H1 (cell line): ENCODE measurements at regions not wholly inside any gene's neighbourhood (a gene's known extent, or its start where the extent isn't known, plus 50 kb on each side); places are given as distances from the start of the nearest gene placed in this dataset.

ENCODE experiments used
- CTCF ChIA-PET: fragments of 300-600 bp; sonication (Branson Sonifier 250); formaldehyde crosslinking; loops from one replicate; lab custom pipeline; 2021; ENCODE audit not compliant: partially characterized antibody; lab: Charles Lee
- POLR2A ChIA-PET: fragments of 300-600 bp; sonication (Branson Sonifier 250); formaldehyde crosslinking; loops from one replicate; lab custom pipeline; 2021; ENCODE audit warnings: inconsistent platforms; ENCODE audit not compliant: partially characterized antibody; lab: Charles Lee
- DNase-seq, 2 experiments: peaks; one replicate each; pipeline versions ENCODE4 v3.0.0 to v3.0.0-alpha.2; 2010 to 2022; ENCODE audit warnings: low spot score in 2 of 2, low read depth in 1 of 2, mixed read lengths in 1 of 2
- FAIRE-seq: peaks from 2 replicates; lab custom pipeline; 2011; peaks lifted over from hg19 to GRCh38; lab: Jason Lieb, UNC
- H2AFZ ChIP-seq: 2 replicates; pipeline ENCODE4 v1.8.1; 2012; ENCODE audit warnings: low read length, inconsistent platforms
- H2AK5ac ChIP-seq: 2 replicates; pipeline ENCODE4 v1.6.1; 2013; ENCODE audit warnings: low read depth, low read length
- H2BK120ac ChIP-seq: replicated peaks from 2 replicates; pipeline ENCODE3; 2013; ENCODE audit warnings: low read depth, low read length, inconsistent platforms
- H2BK12ac ChIP-seq: 2 replicates; pipeline ENCODE4 v1.6.1; 2013; ENCODE audit warnings: low read depth, low read length
- H2BK15ac ChIP-seq: 2 replicates; pipeline ENCODE4 v1.6.1; 2013; ENCODE audit warnings: low read length
- H2BK20ac ChIP-seq: 2 replicates; pipeline ENCODE4 v1.6.1; 2013; ENCODE audit warnings: low read length
- H2BK5ac ChIP-seq: 2 replicates; pipeline ENCODE4 v1.6.1; 2013; ENCODE audit warnings: low read depth, low read length
- H3K14ac ChIP-seq: 2 replicates; pipeline ENCODE4 v1.6.1; 2013; ENCODE audit warnings: inconsistent platforms; ENCODE audit not compliant: insufficient read length
- H3K18ac ChIP-seq: 2 replicates; pipeline ENCODE4 v1.6.1; 2013; ENCODE audit warnings: low read length; ENCODE audit errors: extremely low read depth
- H3K23ac ChIP-seq: 2 replicates; pipeline ENCODE4 v1.6.1; 2013; ENCODE audit warnings: inconsistent platforms; ENCODE audit not compliant: insufficient read length
- H3K23me2 ChIP-seq: 2 replicates; pipeline ENCODE4 v1.6.1; 2013; ENCODE audit warnings: low read depth, low read length
- H3K27ac ChIP-seq: 2 replicates; pipeline ENCODE4 v1.6.1; 2011; ENCODE audit warnings: low read depth, low read length, inconsistent platforms
- H3K27me3 ChIP-seq, 4 experiments: replicated peaks in 1 of 4; 1 replicate in 1 of 4; 2 replicates in 3 of 4; pipeline versions ENCODE4 v1.6.1 to v1.8.1; 2011 to 2013; ENCODE audit warnings: low read length in 3 of 4, mild to moderate bottlenecking in 3 of 4, inconsistent platforms in 2 of 4, mixed read lengths in 2 of 4, moderate library complexity in 1 of 4; ENCODE audit not compliant: control insufficient read depth in 3 of 4, insufficient read depth in 3 of 4; ENCODE audit errors: extremely low read depth in 1 of 4
- H3K36me3 ChIP-seq, 4 experiments: 2 replicates each; pipeline versions ENCODE4 v1.6.1 to v1.8.1; 2011 to 2013; ENCODE audit warnings: mild to moderate bottlenecking in 4 of 4, low read length in 3 of 4, moderate library complexity in 2 of 4, control low read depth in 1 of 4, inconsistent platforms in 1 of 4; ENCODE audit not compliant: insufficient read depth in 4 of 4, control insufficient read depth in 2 of 4
- H3K4ac ChIP-seq: replicated peaks from 2 replicates; pipeline ENCODE3; 2013; ENCODE audit warnings: low read length, low read depth, mixed read lengths, inconsistent platforms; ENCODE audit not compliant: insufficient read length
- H3K4me1 ChIP-seq, 4 experiments: replicated peaks in 1 of 4; 1 replicate in 1 of 4; 2 replicates in 3 of 4; pipeline versions ENCODE4 v1.6.1 to v1.8.1; 2011 to 2013; ENCODE audit warnings: low read length in 3 of 4, inconsistent platforms in 2 of 4, mixed read lengths in 1 of 4; ENCODE audit not compliant: insufficient read depth in 4 of 4, control insufficient read depth in 3 of 4
- H3K4me2 ChIP-seq, 2 experiments: 2 replicates each; pipeline versions ENCODE4 v1.6.1 to v1.8.1; 2011 to 2013; ENCODE audit warnings: low read depth in 2 of 2, low read length in 2 of 2, control low read depth in 1 of 2, inconsistent platforms in 1 of 2, mild to moderate bottlenecking in 1 of 2; ENCODE audit not compliant: insufficient read depth in 1 of 2
- H3K4me3 ChIP-seq, 4 experiments: fragments of 200-600, 300-600 bp in 1 of 4; sonication (generic), shearing (Covaris generic), sonication (Bioruptor Twin) in 1 of 4; 2 replicates each; pipeline versions ENCODE4 v1.5.1 to v1.8.1; 2011 to 2016; ENCODE audit warnings: low read length in 4 of 4, low read depth in 3 of 4, control low read depth in 2 of 4, inconsistent platforms in 2 of 4, mild to moderate bottlenecking in 2 of 4, mixed read lengths in 1 of 4, moderate library complexity in 1 of 4; ENCODE audit not compliant: insufficient read depth in 2 of 4; ENCODE audit errors: extremely low read depth in 1 of 4
- H3K56ac ChIP-seq: replicated peaks from 2 replicates; pipeline ENCODE3; 2013; ENCODE audit warnings: low read depth, mild to moderate bottlenecking, mixed read lengths, low read length, inconsistent platforms; ENCODE audit not compliant: insufficient read length
- H3K79me1 ChIP-seq: 2 replicates; pipeline ENCODE4 v1.6.1; 2013; ENCODE audit warnings: low read depth, low read length, control low read depth
- H3K79me2 ChIP-seq, 2 experiments: 2 replicates each; pipeline versions ENCODE4 v1.6.1 to v1.8.1; 2012 to 2013; ENCODE audit warnings: low read length in 2 of 2, mild to moderate bottlenecking in 2 of 2, inconsistent platforms in 1 of 2; ENCODE audit not compliant: insufficient read depth in 2 of 2, control insufficient read depth in 1 of 2
- H3K9ac ChIP-seq, 4 experiments: replicated peaks in 1 of 4; 1 replicate in 1 of 4; 2 replicates in 3 of 4; pipeline versions ENCODE4 v1.6.1 to v1.8.1; 2011 to 2013; ENCODE audit warnings: low read depth in 3 of 4, low read length in 3 of 4, control low read depth in 2 of 4, mild to moderate bottlenecking in 2 of 4, moderate library complexity in 2 of 4, inconsistent platforms in 1 of 4; ENCODE audit errors: extremely low read depth in 1 of 4
- H3K9me3 ChIP-seq, 2 experiments: 2 replicates each; pipeline versions ENCODE4 v1.6.1 to v1.8.1; 2012 to 2013; ENCODE audit warnings: mild to moderate bottlenecking in 2 of 2, moderate library complexity in 2 of 2, control low read depth in 1 of 2, inconsistent platforms in 1 of 2, low read depth in 1 of 2, low read length in 1 of 2, mixed read lengths in 1 of 2; ENCODE audit not compliant: insufficient read depth in 2 of 2
- H4K20me1 ChIP-seq, 2 experiments: replicated peaks in 1 of 2; 2 replicates each; pipeline versions ENCODE3 to v1.8.1; 2011 to 2013; ENCODE audit warnings: inconsistent platforms in 2 of 2, low read length in 2 of 2, mild to moderate bottlenecking in 1 of 2; ENCODE audit not compliant: insufficient read depth in 2 of 2, control insufficient read depth in 1 of 2
- H4K5ac ChIP-seq: 2 replicates; pipeline ENCODE4 v1.6.1; 2013; ENCODE audit warnings: low read length, low read depth, mixed read lengths, inconsistent platforms; ENCODE audit not compliant: insufficient read length
- H4K8ac ChIP-seq: 2 replicates; pipeline ENCODE4 v1.8.0; 2013; ENCODE audit warnings: mild to moderate bottlenecking, moderate library complexity, low read length, inconsistent platforms; ENCODE audit not compliant: insufficient read depth; ENCODE audit errors: extremely low read depth
- H4K91ac ChIP-seq: replicated peaks from 2 replicates; pipeline ENCODE3; 2013; ENCODE audit warnings: low read length, mixed read lengths, inconsistent platforms; ENCODE audit not compliant: insufficient read length
- CBX5 ChIP-seq: fragments of 300-800, 300-1000 bp; sonication (generic); IDR thresholded peaks from 2 replicates; pipeline ENCODE4 v1.7.1; 2016; ENCODE audit warnings: antibody characterized with exemption, low read length, low read depth
- CEBPB ChIP-seq: IDR thresholded peaks from 2 replicates; pipeline ENCODE4 v1.6.1; 2012; ENCODE audit warnings: low read depth, low read length
- CREB1 ChIP-seq: IDR thresholded peaks from 2 replicates; pipeline ENCODE4 v1.6.1; 2012; ENCODE audit warnings: inconsistent platforms
- EGR1 ChIP-seq: IDR thresholded peaks from 2 replicates; pipeline ENCODE4 v1.6.1; 2011; ENCODE audit warnings: low read depth, low read length, borderline replicate concordance
- EP300 ChIP-seq, 2 experiments: IDR thresholded peaks; 1 replicate in 1 of 2; 2 replicates in 1 of 2; pipeline ENCODE4 v1.6.1; 2011 to 2012; ENCODE audit warnings: low read depth in 2 of 2, low read length in 2 of 2, mild to moderate bottlenecking in 2 of 2, borderline replicate concordance in 1 of 2, inconsistent platforms in 1 of 2, moderate library complexity in 1 of 2
- FOSL1 ChIP-seq: IDR thresholded peaks from 2 replicates; pipeline ENCODE4 v1.6.1; 2011; ENCODE audit warnings: mild to moderate bottlenecking, low read depth, low read length, moderate library complexity; ENCODE audit not compliant: insufficient read depth
- GABPA ChIP-seq: IDR thresholded peaks from 2 replicates; pipeline ENCODE4 v1.6.1; 2011; ENCODE audit warnings: mild to moderate bottlenecking, low read length, moderate library complexity, borderline replicate concordance; ENCODE audit not compliant: insufficient read depth
- GTF2F1 ChIP-seq: IDR thresholded peaks from 2 replicates; pipeline ENCODE4 v1.6.1; 2012; ENCODE audit warnings: low read depth, low read length, improper control_type of control experiment, borderline replicate concordance
- KDM5A ChIP-seq: fragments of 200-600 bp; IDR thresholded peaks from 2 replicates; pipeline ENCODE4 v1.7.1; 2012; ENCODE audit warnings: mild to moderate bottlenecking, low read length, inconsistent platforms, mixed read lengths
- RXRA ChIP-seq: IDR thresholded peaks from 2 replicates; pipeline ENCODE4 v1.6.1; 2011; ENCODE audit warnings: low read depth, mild to moderate bottlenecking, low read length, moderate library complexity; ENCODE audit not compliant: insufficient read depth
- SAP30 ChIP-seq: fragments of 300-600 bp; sonication (generic); IDR thresholded peaks from 2 replicates; pipeline ENCODE4 v1.7.1; 2012; ENCODE audit warnings: low read length, moderate library complexity, mild to moderate bottlenecking, inconsistent platforms; ENCODE audit not compliant: insufficient read depth, insufficient replicate concordance
- TCF12 ChIP-seq: IDR thresholded peaks from 2 replicates; pipeline ENCODE4 v1.6.1; 2011; ENCODE audit warnings: low read depth, mild to moderate bottlenecking, low read length
- TEAD4 ChIP-seq: IDR thresholded peaks from 2 replicates; pipeline ENCODE4 v1.6.1; 2012; ENCODE audit warnings: low read depth, low read length, inconsistent platforms, mixed read lengths
- ZNF274 ChIP-seq: IDR thresholded peaks from 2 replicates; pipeline ENCODE4 v1.7.0; 2012; ENCODE audit warnings: low read length, borderline replicate concordance; ENCODE audit errors: extremely low read depth
- WGBS, 2 experiments: shearing (Covaris generic) in 1 of 2; methylation state at CpG; one replicate each; pipeline versions ENCODE4 v1.1.6 to v1.1.7; 2013 to 2015; ENCODE audit warnings: low lambda C conversion rate in 2 of 2, mixed read lengths in 2 of 2, inconsistent platforms in 1 of 2, low coverage in 1 of 2, missing lambda C conversion rate in 1 of 2; ENCODE audit not compliant: insufficient replicate concordance in 2 of 2, insufficient coverage in 1 of 2, insufficient read length in 1 of 2; ENCODE audit errors: extremely low coverage in 1 of 2, missing lambda C conversion rate in 1 of 2; 5-methylcytosine and 5-hydroxymethylcytosine counted together
- TF ChIP-seq, protein P1 (sequence below): IDR thresholded peaks from 2 replicates; pipeline ENCODE4 v1.6.1; 2011; ENCODE audit warnings: low read depth, mild to moderate bottlenecking, low read length; ENCODE audit not compliant: insufficient read depth

DNA sequence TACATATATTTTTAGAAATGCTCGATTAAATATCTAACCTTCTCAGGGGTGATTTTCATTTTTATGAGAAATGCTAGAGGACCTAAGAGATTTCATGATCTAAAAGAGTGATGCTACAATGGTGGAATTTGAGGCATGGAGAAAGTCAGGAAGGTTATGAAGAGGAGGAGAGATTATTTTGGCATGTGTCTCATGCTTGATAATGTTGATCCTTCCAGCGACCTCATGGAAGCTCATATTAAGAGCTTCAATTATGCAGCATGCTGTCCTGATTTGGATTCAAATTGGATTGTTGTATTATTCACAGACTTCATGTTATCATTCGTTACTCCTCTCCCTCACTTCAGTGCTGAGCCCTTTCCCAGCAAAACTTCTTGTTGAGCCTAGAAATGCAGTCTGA is 112.5 kb downstream of the RAP2B start:
- no peak overlapping the region for H3K9ac ChIP-seq
- H3K27ac ChIP-seq, result no peak overlapping the region
- no peak overlapping the region for H2BK120ac ChIP-seq
- H2AFZ ChIP-seq, result no peak overlapping the region
- H3K27me3 ChIP-seq, result no peaks in the 10 kb centered on the region
- H2AK5ac ChIP-seq, result no peak overlapping the region
- no peak overlapping the region for H4K8ac ChIP-seq
- no peak overlapping the region for H3K4me2 ChIP-seq
- H4K20me1 ChIP-seq, result no peaks in the 10 kb centered on the region
- no peak overlapping the region for H2BK20ac ChIP-seq
- H2BK15ac ChIP-seq, result no peak overlapping the region
- H3K9me3 ChIP-seq, result no peaks in the 10 kb centered on the region
- H3K23ac ChIP-seq, result no peak overlapping the region
- no peak for DNase-seq
- H4K91ac ChIP-seq, result no peak overlapping the region
- ChIA-PET CTCF (no interaction called here), POLR2A (no interaction called here)
- H3K18ac ChIP-seq, result no peak overlapping the region
- H3K56ac ChIP-seq, result no peak overlapping the region
- H2BK5ac ChIP-seq, result no peak overlapping the region
- no peak overlapping the region for H3K4me3 ChIP-seq
- H3K79me2 ChIP-seq, result no peaks in the 10 kb centered on the region
- H3K23me2 ChIP-seq, result no peaks in the 10 kb centered on the region
- no peak overlapping the region for H3K4ac ChIP-seq
- H3K79me1 ChIP-seq, result no peaks in the 10 kb centered on the region
- H3K4me1 ChIP-seq, result no peaks in the 10 kb centered on the region
- H2BK12ac ChIP-seq, result no peak overlapping the region
- no peak for FAIRE-seq
- H4K5ac ChIP-seq, result no peak overlapping the region
- H3K14ac ChIP-seq, result no peak overlapping the region
- TF ChIP-seq CREB1, result no peak
- no peak for TF ChIP-seq FOSL1
- TF ChIP-seq RXRA, result no peak
- no peak for TF ChIP-seq TCF12
- TF ChIP-seq, protein P1, sequence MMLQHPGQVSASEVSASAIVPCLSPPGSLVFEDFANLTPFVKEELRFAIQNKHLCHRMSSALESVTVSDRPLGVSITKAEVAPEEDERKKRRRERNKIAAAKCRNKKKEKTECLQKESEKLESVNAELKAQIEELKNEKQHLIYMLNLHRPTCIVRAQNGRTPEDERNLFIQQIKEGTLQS, result no peak
- TF ChIP-seq CBX5, result no peak
- no peak for TF ChIP-seq KDM5A
- TF ChIP-seq EGR1, result no peak
- no peak for TF ChIP-seq CEBPB
- no peak for TF ChIP-seq ZNF274
- no peak for TF ChIP-seq SAP30
- TF ChIP-seq GTF2F1, result no peak
- TF ChIP-seq GABPA, result no peak
- no peak for TF ChIP-seq TEAD4
- TF ChIP-seq EP300 (IDR thresholded peaks at IDR 0.05; ENCODE audit: borderline replicate concordance in 1 of 2, low read depth in 2 of 2, low read length in 2 of 2), result no peak
- no peaks in the 10 kb centered on the region for H3K36me3 ChIP-seq
- 90% methylated on average over 3 of the region's 3 CpGs; no CpG with 5 or more reads in 1 of the 2 experiments for WGBS, 2 experiments
